GM23248 (cell line): ENCODE measurements at regions not wholly inside any gene's neighbourhood (a gene's known extent, or its start where the extent isn't known, plus 50 kb on each side); places are given as distances from the start of the nearest gene placed in this dataset.

Experiments
- DNase-seq: peaks from one replicate; pipeline ENCODE4 v3.0.0-alpha.2; 2015
- H2AFZ ChIP-seq: fragments of 200-600 bp; sonication (generic); 2 replicates; pipeline ENCODE4 v1.6.1; 2016; ENCODE audit warnings: antibody characterized with exemption
- H3F3A ChIP-seq: fragments of 200-600 bp; sonication (generic); 2 replicates; pipeline ENCODE4 v1.6.1; 2016; ENCODE audit warnings: mild to moderate bottlenecking, antibody characterized with exemption, mixed run types; ENCODE audit not compliant: insufficient read depth
- H3K27ac ChIP-seq: fragments of 200-600 bp; sonication (generic); 2 replicates; pipeline ENCODE4 v1.5.1; 2016; ENCODE audit warnings: mild to moderate bottlenecking
- H3K27me3 ChIP-seq: fragments of 200-600 bp; sonication (generic); replicated peaks from 2 replicates; pipeline ENCODE4 v1.6.1; 2016; ENCODE audit warnings: mild to moderate bottlenecking; ENCODE audit not compliant: insufficient read depth
- H3K36me3 ChIP-seq: fragments of 200-600 bp; sonication (generic); 2 replicates; pipeline ENCODE4 v1.6.1; 2016; ENCODE audit warnings: low read depth, mild to moderate bottlenecking
- H3K4me1 ChIP-seq: fragments of 200-600 bp; sonication (generic); 2 replicates; pipeline ENCODE4 v1.6.1; 2016; ENCODE audit warnings: mild to moderate bottlenecking; ENCODE audit not compliant: insufficient read depth
- H3K4me2 ChIP-seq: fragments of 200-600 bp; sonication (generic); one replicate; pipeline ENCODE4 v1.6.1; 2016; ENCODE audit warnings: mild to moderate bottlenecking; ENCODE audit not compliant: unreplicated experiment
- H3K4me3 ChIP-seq: fragments of 200-600 bp; sonication (generic); 2 replicates; pipeline ENCODE4 v1.5.1; 2016; ENCODE audit warnings: mild to moderate bottlenecking
- H3K79me2 ChIP-seq: fragments of 200-600 bp; sonication (generic); 2 replicates; pipeline ENCODE4 v1.6.1; 2016; ENCODE audit warnings: mild to moderate bottlenecking; ENCODE audit not compliant: insufficient read depth
- H3K9ac ChIP-seq: fragments of 200-600 bp; sonication (generic); 2 replicates; pipeline ENCODE4 v1.6.1; 2016; ENCODE audit warnings: mild to moderate bottlenecking
- H3K9me2 ChIP-seq: fragments of 200-600 bp; sonication (generic); 2 replicates; pipeline ENCODE4 v1.6.1; 2016; ENCODE audit warnings: mixed run types, mild to moderate bottlenecking, moderate library complexity; ENCODE audit not compliant: insufficient read depth
- H3K9me3 ChIP-seq: fragments of 200-600 bp; sonication (generic); one replicate; pipeline ENCODE4 v1.6.1; 2017; ENCODE audit warnings: low read depth
- H4K20me1 ChIP-seq: fragments of 200-600 bp; sonication (generic); 2 replicates; pipeline ENCODE4 v1.6.0; 2016; ENCODE audit not compliant: insufficient read depth
- EZH2 ChIP-seq: fragments of 200-600 bp; sonication (generic); IDR thresholded peaks from 2 replicates; pipeline ENCODE4 v1.6.1; 2018; ENCODE audit warnings: antibody characterized with exemption, mild to moderate bottlenecking; ENCODE audit not compliant: insufficient read depth, poor library complexity, severe bottlenecking
- EZH2phosphoT487 ChIP-seq: fragments of 200-600 bp; sonication (generic); IDR thresholded peaks from 2 replicates; pipeline ENCODE4 v1.6.1; 2018; ENCODE audit warnings: antibody characterized with exemption, moderate library complexity, mild to moderate bottlenecking, low read depth; ENCODE audit not compliant: insufficient read depth
- WGBS, 2 experiments: methylation state at CpG; one replicate each; pipeline ENCODE4 v1.1.6; 2015 to 2017; ENCODE audit warnings: low lambda C conversion rate in 2 of 2, low coverage in 1 of 2; ENCODE audit errors: missing lambda C conversion rate in 2 of 2; 5-methylcytosine and 5-hydroxymethylcytosine counted together
- in situ Hi-C: fragments of 300-500 bp; cut with MboI; formaldehyde crosslinking; loops from 2 replicates; pipeline ENCODE4 v1.15.0; 2020

GRCh38 chr20:48335308-48336050, 492.3 kb downstream of the PREX1 start:
- H3K4me1 ChIP-seq: peaks cover 8% of the 10 kb centered on the region
- no peak overlapping the region for H2AFZ ChIP-seq
- in situ Hi-C loops: no loop called here
- no peaks in the 10 kb centered on the region for H3K36me3 ChIP-seq
- H3K9ac ChIP-seq: no peak overlapping the region
- H3K79me2 ChIP-seq: no peaks in the 10 kb centered on the region
- H3K27me3 ChIP-seq: peaks cover 31% of the 10 kb centered on the region
- H3K9me3 ChIP-seq: no peaks in the 10 kb centered on the region
- H3K9me2 ChIP-seq: no peaks in the 10 kb centered on the region
- H3K4me2 ChIP-seq: no peak overlapping the region
- no peaks in the 10 kb centered on the region for H4K20me1 ChIP-seq
- no peak overlapping the region for H3K27ac ChIP-seq
- TF ChIP-seq EZH2 (no peak), EZH2phosphoT487 (no peak)
- 35 to 37% methylated on average over 3 of the region's 3 CpGs for WGBS, 2 experiments
- H3F3A ChIP-seq: no peaks in the 10 kb centered on the region
- H3K4me3 ChIP-seq: no peak overlapping the region
- no peak for DNase-seq

GRCh38 chr20:48333707-48334106, 494.1 kb downstream of the PREX1 start:
- Histone ChIP-seq H3K27ac (no peak overlapping the region), H3K27me3 (peaks cover 31% of the 10 kb centered on the region), H3K4me1 (peaks cover under 1% of the 10 kb centered on the region), H4K20me1 (no peaks in the 10 kb centered on the region), H3F3A (no peaks in the 10 kb centered on the region), H3K79me2 (no peaks in the 10 kb centered on the region), H3K9ac (no peak overlapping the region), H2AFZ (no peak overlapping the region), H3K4me2 (no peak overlapping the region), H3K9me3 (no peaks in the 10 kb centered on the region), H3K4me3 (no peak overlapping the region), H3K9me2 (no peaks in the 10 kb centered on the region), H3K36me3 (no peaks in the 10 kb centered on the region)
- no peak for TF ChIP-seq EZH2
- no peak for TF ChIP-seq EZH2phosphoT487
- DNase-seq: no peak
- in situ Hi-C loops: no loop called here
- WGBS, 2 experiments: 51 to 53% methylated on average over 4 of the region's 4 CpGs

GRCh38 chr20:48332555-48332954, 495.2 kb downstream of the PREX1 start:
- no peak overlapping the region for H3K4me3 ChIP-seq
- H3K27ac ChIP-seq: no peak overlapping the region
- H3K36me3 ChIP-seq: no peaks in the 10 kb centered on the region
- in situ Hi-C loops: no loop called here
- no peaks in the 10 kb centered on the region for H3K4me1 ChIP-seq
- 39 to 41% methylated on average over 3 of the region's 3 CpGs for WGBS, 2 experiments
- no peak overlapping the region for H3K4me2 ChIP-seq
- no peaks in the 10 kb centered on the region for H3K79me2 ChIP-seq
- peaks cover 34% of the 10 kb centered on the region for H3K27me3 ChIP-seq
- no peaks in the 10 kb centered on the region for H3F3A ChIP-seq
- H3K9ac ChIP-seq: no peak overlapping the region
- H3K9me2 ChIP-seq: no peaks in the 10 kb centered on the region
- no peak overlapping the region for H2AFZ ChIP-seq
- H3K9me3 ChIP-seq: no peaks in the 10 kb centered on the region
- TF ChIP-seq EZH2 (no peak), EZH2phosphoT487 (no peak)
- no peaks in the 10 kb centered on the region for H4K20me1 ChIP-seq
- no peak for DNase-seq

- Histone ChIP-seq H4K20me1 (no peaks in the 10 kb centered on the region), H3K27ac (no peak overlapping the region), H3K79me2 (no peaks in the 10 kb centered on the region), H2AFZ (no peak overlapping the region), H3K4me2 (no peak overlapping the region), H3K4me3 (no peak overlapping the region), H3K27me3 (peaks cover 42% of the 10 kb centered on the region), H3F3A (no peaks in the 10 kb centered on the region), H3K36me3 (no peaks in the 10 kb centered on the region), H3K9me3 (no peaks in the 10 kb centered on the region), H3K9me2 (no peaks in the 10 kb centered on the region), H3K9ac (no peak overlapping the region), H3K4me1 (no peaks in the 10 kb centered on the region)
- TF ChIP-seq EZH2phosphoT487 (no peak), EZH2 (no peak)
- 82 to 92% methylated on average over 1 of the region's 1 CpG for WGBS, 2 experiments
- in situ Hi-C loops: no loop called here
- no peak for DNase-seq
Observed at GRCh38 chr20:48331518-48332286, 496.1 kb downstream of the PREX1 start.
